ENCODE measurements at regions not wholly inside any gene's neighbourhood (a gene's known extent, or its start where the extent isn't known, plus 50 kb on each side); places are given as distances from the start of the nearest gene placed in this dataset.

DNA sequence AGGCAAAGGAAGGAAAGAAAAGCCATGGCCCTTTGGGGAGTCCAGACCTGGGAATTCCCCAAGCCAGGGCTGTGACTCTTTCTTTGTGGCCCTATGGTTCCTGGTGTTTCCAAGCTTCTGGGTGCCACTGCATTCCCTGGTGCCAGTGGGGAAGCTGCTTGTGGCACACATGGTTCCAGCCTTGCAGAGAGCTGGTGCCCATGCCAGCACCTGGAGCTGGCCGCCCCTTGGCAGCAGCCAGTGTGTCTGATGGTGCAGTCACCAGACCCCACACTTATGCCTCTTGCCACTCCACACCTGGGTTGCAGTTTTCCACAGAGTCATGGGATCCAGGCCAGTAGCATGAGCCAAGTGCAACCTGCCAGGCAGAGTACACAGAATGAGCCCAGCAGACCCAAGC, 1495.3 kb upstream of the NUDT12 start:
- no peak for TF ChIP-seq EZH2 (IDR thresholded peaks at IDR 0.05; ENCODE audit: insufficient read depth, low read length)
- TF ChIP-seq, protein P1, sequence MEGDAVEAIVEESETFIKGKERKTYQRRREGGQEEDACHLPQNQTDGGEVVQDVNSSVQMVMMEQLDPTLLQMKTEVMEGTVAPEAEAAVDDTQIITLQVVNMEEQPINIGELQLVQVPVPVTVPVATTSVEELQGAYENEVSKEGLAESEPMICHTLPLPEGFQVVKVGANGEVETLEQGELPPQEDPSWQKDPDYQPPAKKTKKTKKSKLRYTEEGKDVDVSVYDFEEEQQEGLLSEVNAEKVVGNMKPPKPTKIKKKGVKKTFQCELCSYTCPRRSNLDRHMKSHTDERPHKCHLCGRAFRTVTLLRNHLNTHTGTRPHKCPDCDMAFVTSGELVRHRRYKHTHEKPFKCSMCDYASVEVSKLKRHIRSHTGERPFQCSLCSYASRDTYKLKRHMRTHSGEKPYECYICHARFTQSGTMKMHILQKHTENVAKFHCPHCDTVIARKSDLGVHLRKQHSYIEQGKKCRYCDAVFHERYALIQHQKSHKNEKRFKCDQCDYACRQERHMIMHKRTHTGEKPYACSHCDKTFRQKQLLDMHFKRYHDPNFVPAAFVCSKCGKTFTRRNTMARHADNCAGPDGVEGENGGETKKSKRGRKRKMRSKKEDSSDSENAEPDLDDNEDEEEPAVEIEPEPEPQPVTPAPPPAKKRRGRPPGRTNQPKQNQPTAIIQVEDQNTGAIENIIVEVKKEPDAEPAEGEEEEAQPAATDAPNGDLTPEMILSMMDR (IDR thresholded peaks at IDR 0.05; ENCODE audit: insufficient read depth, low read depth, low read length) = no peak

Measured in astrocyte (in vitro differentiated cells and primary cell).